Urinary bladder (tissue), 3 donors: ENCODE measurements at regions not wholly inside any gene's neighbourhood (a gene's known extent, or its start where the extent isn't known, plus 50 kb on each side); places are given as distances from the start of the nearest gene placed in this dataset.
A peak's percentile ranks its signal among the peaks of the same experiment; 100 is the strongest.

Experiments
- DNase-seq: peaks from one replicate; pipeline ENCODE4 v3.0.0-alpha.2; 2015; ENCODE audit errors: extremely low spot score
- H3K27ac ChIP-seq: one replicate; pipeline ENCODE4 v1.5.1; 2013; ENCODE audit warnings: low read depth, mild to moderate bottlenecking, moderate library complexity
- H3K36me3 ChIP-seq: one replicate; pipeline ENCODE4 v1.6.1; 2013; ENCODE audit warnings: mild to moderate bottlenecking, moderate library complexity; ENCODE audit not compliant: insufficient read depth
- H3K4me1 ChIP-seq: one replicate; pipeline ENCODE4 v1.6.1; 2013; ENCODE audit warnings: mild to moderate bottlenecking, moderate library complexity; ENCODE audit not compliant: insufficient read depth
- H3K4me3 ChIP-seq: one replicate; pipeline ENCODE4 v1.5.1; 2013; ENCODE audit warnings: low read depth, low read length
- WGBS: extraction: QIAGEN DNeasy Blood & Tissue Kit; methylation state at CpG from one replicate; pipeline ENCODE4 v1.1.7; 2013; 5-methylcytosine and 5-hydroxymethylcytosine counted together
- donor health status: healthy with polysubstance abuse.
- donor health status: healthy.

DNA sequence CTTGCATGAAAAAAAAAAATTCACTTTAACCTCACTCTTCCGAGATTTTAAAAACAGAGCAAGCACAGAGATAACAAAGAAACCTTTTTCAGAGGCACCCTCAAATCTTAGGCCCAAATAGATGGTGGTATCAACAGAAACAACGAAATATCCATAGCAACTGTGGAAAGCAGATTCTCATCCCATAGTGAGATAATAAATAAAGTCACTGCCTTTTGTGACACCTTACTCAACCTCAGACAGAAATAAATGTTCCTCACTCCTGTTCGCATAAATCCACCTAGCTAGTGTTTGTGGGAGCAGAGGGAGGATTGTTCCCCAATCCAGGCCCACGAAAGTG, 60.9 kb upstream of the RTN4 start:
- Histone ChIP-seq H3K4me3 (no peak overlapping the region), H3K27ac (peak overlapping the region; percentile 19), H3K4me1 (no peaks in the 10 kb centered on the region), H3K36me3 (no peaks in the 10 kb centered on the region)
- no peak for DNase-seq
- WGBS: 62% methylated on average over 4 of the region's 4 CpGs

DNA sequence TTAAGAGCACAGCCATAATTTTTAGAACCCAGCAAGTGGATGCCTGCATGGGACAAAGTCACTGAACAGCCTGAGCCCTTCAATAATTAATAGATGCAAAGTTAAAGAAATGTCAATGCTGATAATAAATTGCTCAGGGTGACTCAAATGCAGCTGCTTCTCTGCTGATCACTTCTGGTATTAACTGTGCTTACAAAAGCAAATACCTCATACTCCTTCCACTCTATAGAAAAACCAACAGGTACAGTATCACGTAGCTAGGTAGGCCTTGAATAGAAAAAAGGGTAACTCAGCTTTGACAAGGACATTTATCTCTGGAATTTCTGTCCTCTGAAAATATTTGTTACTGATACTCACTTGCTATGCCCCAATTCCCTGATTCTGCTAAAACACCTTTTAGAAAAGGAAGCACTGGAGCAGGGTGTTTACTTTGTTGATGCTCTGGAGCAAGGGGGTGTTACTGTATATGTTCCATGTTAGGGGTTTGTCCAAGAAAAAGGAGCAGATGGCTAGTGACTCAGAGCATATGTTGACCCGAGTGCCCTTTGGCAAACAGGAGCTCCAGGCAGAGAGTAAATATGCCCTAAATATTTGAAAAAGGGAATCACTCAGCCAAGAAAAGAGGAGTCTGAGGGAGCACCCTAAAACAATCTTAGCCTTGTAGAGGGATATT, 59.1 kb upstream of the RTN4 start:
- WGBS: 57% methylated on average over 2 of the region's 2 CpGs
- Histone ChIP-seq H3K4me3 (no peak overlapping the region), H3K27ac (no peak overlapping the region), H3K4me1 (no peaks in the 10 kb centered on the region), H3K36me3 (no peaks in the 10 kb centered on the region)
- no peak for DNase-seq

DNA sequence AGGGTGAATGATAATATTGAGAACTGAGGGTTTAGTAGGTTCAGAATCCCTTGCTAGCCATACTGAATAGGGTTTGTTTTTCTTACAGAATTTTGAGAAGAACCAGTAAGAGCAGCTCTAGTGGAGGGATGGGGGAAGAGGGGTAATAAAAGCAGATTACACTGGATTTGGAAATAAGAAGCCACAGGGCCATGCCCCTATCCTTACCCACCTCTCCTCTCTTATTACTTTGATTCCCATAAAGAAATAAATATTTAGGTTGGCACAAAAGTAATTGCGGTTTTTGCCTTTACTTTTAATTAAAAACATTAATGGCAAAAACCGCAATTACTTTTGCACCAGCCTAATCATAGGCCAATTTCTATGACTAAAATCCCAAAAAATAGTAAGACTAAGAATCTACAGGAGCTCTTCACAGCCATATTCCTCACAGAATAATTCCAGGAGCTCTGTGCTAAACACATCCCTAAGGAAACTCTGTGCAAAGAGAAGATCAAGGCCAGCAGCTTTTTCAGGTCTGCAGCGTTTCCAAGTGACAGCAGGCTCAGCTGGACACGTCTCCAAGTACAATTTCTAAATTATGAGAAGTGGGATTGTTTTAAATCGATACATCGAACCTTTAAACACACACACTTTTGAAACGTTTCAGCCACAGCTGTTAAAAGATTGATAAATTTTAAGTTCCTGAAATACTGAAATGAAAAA, 58.4 kb upstream of the RTN4 start:
- Histone ChIP-seq H3K4me3 (no peak overlapping the region), H3K27ac (no peak overlapping the region), H3K36me3 (no peaks in the 10 kb centered on the region), H3K4me1 (no peaks in the 10 kb centered on the region)
- no peak for DNase-seq
- WGBS: 55% methylated on average over 7 of the region's 7 CpGs

GRCh38 chr2:55107436-55107835, 57.2 kb upstream of the RTN4 start:
- no peaks in the 10 kb centered on the region for H3K36me3 ChIP-seq
- no peak for DNase-seq
- no peak overlapping the region for H3K27ac ChIP-seq
- no peaks in the 10 kb centered on the region for H3K4me1 ChIP-seq
- no peak overlapping the region for H3K4me3 ChIP-seq

DNA sequence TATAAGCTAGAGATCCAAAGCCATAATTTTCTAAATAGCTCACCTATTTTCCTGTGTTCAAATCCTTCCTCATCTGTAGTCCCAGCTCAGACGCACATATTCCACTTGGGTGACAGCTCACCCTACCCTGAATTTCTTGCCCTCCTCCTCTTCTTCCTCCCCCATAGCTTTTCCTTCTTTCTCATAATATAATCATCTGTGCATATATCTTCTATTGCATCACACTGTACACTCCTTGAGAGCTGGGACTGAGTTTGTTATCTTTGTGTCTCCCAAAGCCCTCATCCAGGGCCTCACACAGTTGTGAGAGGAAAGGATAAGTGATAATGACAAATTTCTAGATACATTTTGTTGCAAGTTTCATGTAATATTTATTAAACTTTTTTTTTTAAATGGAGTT, 55.9 kb upstream of the RTN4 start:
- H3K4me3 ChIP-seq: no peak overlapping the region
- H3K4me1 ChIP-seq: no peaks in the 10 kb centered on the region
- no peak for DNase-seq
- WGBS: 87% methylated on average over 1 of the region's 1 CpG
- no peaks in the 10 kb centered on the region for H3K36me3 ChIP-seq
- no peak overlapping the region for H3K27ac ChIP-seq

GRCh38 chr2:55105456-55105855, 55.2 kb upstream of the RTN4 start:
- 74% methylated on average over 2 of the region's 2 CpGs for whole genome bisulfite sequencing
- H3K27ac ChIP-seq: no peak overlapping the region
- no peaks in the 10 kb centered on the region for H3K36me3 ChIP-seq
- DNase-seq: no peak
- H3K4me1 ChIP-seq: no peaks in the 10 kb centered on the region
- no peak overlapping the region for H3K4me3 ChIP-seq

DNA sequence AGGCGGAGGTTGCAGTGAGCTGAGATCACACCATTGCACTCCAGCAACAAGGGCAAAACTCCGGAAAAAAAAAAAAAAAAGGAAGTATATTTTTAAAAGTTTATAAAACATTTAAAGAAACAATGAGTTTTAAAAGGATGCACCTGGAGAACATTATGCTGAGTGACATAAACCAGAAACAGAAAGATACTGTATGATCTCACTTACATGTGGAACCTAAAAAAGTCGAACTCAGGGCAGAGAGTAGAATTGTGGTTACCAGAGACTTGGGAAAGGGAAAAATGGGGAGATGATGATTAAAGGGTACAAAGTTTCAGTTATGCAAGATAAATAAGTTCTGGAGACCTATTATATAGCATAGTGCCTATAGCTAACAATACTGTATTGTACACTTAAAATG, 52.8 kb upstream of the RTN4 start:
- no peaks in the 10 kb centered on the region for H3K4me1 ChIP-seq
- DNase-seq: no peak
- no peaks in the 10 kb centered on the region for H3K36me3 ChIP-seq
- 42% methylated on average over 3 of the region's 3 CpGs for WGBS
- H3K27ac ChIP-seq: no peak overlapping the region
- H3K4me3 ChIP-seq: no peak overlapping the region

DNA sequence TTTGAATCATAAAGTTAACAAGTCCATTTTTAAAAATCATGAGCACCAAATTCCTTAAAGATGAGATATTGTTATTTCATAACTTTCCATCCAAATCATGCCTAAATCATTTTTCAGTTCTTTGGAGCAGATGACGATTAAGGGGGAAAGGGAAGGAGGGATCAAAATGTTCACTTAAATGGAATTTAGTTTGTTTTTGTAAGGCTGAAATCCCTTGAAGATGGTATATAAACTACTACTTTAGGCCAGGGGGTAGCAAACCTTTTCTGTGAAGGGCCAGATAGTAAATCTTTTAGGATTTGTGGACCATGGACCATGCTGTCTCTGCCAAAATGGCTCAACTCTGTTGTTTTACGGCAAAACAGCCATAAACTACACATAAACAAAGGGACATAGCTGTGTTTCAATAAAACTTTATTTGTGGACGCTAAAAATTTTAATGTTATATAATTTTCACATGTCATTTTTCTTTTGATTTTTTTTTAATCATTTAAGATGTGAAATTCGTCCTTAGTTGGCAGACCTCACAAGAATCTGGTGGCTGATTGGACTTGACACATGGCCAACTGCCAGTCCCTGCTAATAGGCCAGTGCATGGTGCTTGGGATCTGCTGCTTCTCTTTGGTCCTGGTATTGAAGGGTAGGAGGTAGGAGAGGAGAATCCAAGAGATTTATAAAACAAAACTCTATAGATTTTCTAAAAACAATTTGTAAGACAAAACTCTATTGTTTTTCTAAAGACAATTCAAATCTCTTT, 52.0 kb upstream of the RTN4 start:
- Histone ChIP-seq H3K4me3 (no peak overlapping the region), H3K27ac (no peak overlapping the region), H3K36me3 (no peaks in the 10 kb centered on the region), H3K4me1 (no peaks in the 10 kb centered on the region)
- whole genome bisulfite sequencing: 27% methylated on average over 4 of the region's 4 CpGs
- DNase-seq: no peak

DNA sequence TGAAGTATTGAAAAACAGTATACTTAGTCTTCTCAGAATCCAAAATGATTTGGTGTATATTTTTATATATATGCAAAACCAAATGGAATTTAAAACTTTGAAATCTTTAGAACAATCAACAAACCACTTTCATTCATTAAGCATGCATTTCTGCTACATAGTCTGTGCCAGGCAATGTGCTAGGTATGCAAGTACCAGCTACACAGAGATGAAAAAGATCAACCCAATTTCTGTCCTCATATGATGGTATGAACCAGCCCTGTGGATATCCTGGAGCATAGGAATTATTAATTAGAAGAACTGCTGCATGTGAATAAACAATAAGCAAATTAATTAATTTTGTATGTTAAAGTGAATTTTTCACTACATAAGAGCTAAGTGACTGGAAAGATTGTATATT, 51.2 kb upstream of the RTN4 start:
- Histone ChIP-seq H3K36me3 (no peaks in the 10 kb centered on the region), H3K27ac (no peak overlapping the region), H3K4me1 (no peaks in the 10 kb centered on the region), H3K4me3 (no peak overlapping the region)
- DNase-seq: no peak

- no peak overlapping the region for H3K4me3 ChIP-seq
- DNase-seq: no peak
Observed at GRCh38 chr2:55099878-55100820, 49.9 kb upstream of the RTN4 start.

More at GRCh38 chr2:55099878-55100820, 49.9 kb upstream of the RTN4 start:
- H3K27ac ChIP-seq: peak overlapping the region; percentile 52
- no peaks in the 10 kb centered on the region for H3K4me1 ChIP-seq
- H3K36me3 ChIP-seq: no peaks in the 10 kb centered on the region
- WGBS: 28% methylated on average over 5 of the region's 5 CpGs
